HG02981 (cell line): ENCODE measurements at regions not wholly inside any gene's neighbourhood (a gene's known extent, or its start where the extent isn't known, plus 50 kb on each side); places are given as distances from the start of the nearest gene placed in this dataset.

Source experiments
- ATAC-seq: cut with Tn5 transposase; IDR thresholded peaks from one replicate; pipeline ENCODE4 v1.9.1; 2021; ENCODE audit warnings: mild to moderate bottlenecking, moderate library complexity; ENCODE audit not compliant: unreplicated experiment

DNA sequence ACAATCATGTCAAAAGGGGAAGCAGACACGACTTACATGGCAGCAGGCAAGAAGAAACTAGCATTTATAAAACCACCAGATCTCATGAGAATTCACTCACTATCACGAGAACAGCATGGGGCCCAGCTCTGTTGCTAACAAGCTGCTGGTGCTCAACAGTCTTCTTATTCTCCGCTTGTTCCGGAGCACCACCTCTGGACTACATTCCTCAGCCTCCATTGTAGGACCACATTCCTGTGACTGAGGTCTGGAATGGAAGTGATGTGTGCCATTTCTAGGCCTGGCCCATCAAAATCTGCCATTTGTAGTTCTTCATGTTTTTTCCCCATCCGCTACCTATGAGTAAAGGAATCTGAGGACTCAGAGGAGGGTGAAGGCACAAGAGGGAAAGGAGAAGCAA is 111.5 kb upstream of the PTCHD1 start:
- ATAC-seq, result no peak

DNA sequence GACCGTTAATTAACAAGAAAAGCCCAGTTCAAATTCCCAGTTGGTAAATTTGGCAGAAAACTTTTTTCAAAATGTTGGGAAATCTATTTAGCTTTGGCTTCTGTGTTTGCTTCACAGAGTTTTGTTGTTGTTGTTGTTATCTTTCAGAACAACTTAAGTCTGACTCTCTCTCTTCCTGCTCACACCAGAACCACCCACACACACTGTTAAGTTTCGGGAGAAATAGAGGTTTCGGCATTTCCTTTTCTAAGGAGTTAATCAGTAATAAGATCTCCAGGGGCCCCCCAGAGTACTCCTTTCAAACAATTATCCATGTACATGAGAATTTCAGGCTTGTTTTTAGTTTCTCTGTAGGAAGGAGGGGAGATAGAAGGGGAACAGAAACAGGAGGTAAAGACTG is 106.2 kb upstream of the PTCHD1 start:
- ATAC-seq, result no peak

DNA sequence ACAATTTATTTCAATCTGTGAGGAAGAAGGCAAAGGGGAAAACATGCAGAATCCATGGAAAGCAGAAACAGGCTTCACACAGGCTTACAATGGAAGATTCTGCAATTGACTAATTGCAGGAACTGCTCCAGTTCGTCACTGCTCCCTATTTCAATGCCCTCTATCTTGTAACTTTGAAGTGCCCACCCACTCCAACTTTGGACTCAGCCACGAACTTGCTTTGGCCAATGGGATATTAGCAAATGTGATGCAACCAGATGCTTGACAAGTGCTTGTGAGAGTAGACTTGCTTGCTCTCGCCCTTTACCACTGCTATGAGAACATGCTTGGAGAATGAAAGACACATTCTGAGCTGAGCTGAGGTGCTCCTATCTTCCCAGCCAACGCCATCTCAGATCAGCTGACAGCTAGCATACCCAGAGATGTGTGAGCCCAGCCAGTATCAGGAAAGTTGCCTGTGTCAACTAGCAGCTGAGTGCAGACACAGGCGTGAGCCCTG is 105.7 kb upstream of the PTCHD1 start:
- no peak for ATAC-seq

DNA sequence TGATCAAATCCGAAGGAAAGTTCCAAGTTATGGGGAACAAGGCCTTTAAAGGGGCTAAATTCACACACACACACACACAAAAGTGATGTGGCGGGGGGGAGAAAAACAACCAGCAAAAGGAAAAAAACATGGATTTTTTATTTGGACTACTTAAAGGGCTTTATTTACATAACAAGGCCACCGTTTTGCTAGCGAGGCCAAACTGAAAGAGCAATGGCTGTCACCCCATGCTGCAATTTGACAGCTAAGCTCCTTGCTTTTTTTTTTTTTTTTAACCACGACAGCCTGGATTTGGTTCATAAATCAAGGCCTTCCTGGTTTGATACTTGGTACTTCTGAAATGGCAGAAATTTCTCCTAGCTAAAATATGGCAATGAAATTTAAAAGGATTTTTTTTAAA is 99.6 kb upstream of the PTCHD1 start:
- no peak for ATAC-seq

DNA sequence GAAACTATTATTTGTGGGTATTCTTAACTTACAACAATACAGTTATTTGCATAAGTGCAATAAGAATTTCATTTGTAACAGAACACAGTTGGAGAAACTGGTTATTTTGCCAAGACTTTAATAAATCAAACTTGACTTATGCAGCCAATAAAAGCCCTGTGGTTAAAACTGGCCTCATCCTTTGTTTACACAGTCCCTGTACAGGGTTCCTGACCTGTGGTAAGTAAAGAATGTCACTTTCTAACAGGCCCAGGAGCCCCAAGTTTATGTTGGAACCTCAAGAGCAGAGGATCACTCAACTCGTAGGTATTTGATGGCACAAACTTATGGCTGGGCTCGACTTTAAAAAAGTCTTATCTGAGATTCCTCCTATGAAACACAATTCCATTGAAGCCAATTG is 88.6 kb upstream of the PTCHD1 start:
- no peak for ATAC-seq

DNA sequence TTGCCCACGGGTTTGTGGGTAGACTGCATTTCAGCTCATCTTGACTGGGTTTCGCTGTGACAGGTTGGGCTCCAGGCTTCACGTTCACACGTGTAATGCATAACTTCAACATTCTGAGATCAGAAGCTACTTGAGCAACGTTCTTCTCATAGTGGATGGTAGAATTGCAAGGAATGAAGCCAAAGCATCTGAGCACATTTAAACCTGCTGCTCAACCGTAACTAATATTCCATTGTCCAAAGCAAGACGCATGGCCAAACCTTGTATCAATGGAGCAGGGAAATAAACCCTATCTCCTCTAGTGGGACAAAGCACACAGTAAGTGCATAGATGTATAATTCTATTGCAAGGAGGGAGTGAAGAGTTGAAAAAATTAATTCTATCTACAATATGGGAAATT is 86.5 kb upstream of the PTCHD1 start:
- no peak for ATAC-seq

DNA sequence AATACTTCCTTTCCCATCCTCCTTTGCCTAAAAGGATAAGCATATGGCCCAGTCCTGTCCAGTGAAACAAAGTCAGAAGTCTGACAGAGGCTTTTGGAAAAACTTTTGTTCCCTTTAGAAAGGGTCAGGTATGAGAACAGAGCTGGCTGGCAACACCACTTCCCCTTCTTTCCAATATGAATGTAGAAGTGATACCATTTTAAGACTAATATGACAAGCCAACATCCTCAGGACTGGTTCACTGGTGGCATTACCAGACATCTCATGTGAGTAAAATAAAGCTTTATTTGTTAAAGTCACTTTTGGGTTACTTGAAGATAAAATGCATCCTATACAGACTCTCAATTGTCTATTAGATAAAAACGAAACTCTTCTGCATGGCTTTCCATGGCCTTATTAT is 83.6 kb upstream of the PTCHD1 start:
- no peak for ATAC-seq

DNA sequence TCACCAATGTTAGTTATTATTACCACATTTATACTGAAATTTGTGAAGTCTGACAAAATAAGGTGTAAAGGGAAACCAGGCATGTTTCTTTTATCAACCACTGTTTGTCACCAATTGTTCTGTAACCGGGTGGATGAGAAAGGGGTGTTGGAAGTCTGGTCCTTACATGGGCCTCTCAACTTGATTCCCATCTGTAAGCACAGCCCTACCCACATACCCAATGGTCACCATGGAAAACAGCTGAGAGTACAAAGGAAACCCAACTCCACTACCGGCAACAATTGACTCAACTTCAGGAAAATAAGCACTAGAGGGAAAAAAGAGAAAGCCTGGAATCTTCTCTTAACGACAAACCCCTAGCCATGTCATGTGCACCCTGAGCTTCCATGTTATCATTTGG is 70.8 kb upstream of the PTCHD1 start:
- no peak for ATAC-seq

DNA sequence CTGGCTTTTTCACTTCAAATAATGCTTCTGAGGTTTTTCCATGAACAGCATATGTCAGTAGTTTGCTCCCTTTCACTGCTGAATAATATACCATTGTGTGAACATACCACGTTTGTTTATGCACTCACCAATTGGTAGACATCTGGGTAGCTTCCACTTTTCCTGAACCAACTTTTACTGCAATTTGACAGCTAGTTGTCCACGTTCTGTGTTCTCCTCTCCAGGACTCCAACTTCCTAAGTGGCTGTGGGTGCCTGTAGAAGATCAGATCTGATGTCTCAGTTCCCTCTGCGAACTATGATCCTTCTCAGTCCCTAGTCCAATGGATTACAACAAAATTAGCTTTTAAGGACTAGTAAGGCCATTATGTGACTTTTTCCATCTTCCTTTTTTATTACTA is 64.7 kb upstream of the PTCHD1 start:
- ATAC-seq, result no peak

DNA sequence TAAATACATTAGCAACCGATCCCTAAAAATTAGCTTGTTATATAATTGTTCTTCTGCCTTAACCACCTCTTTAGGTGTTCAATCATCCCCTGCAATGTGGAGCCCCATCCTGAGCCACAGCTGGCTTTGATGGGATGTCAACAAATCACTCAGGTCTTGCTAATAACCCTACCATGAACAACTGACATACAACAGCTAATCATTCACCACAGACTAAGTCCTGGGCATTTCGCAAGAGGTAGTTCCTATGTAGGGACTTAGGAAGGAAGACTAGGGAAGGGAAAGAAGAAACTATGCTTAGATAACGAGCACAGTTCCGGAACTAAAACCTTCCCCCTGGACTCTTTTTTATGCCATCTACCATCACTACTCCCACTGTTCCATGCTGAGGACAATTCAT is 63.6 kb upstream of the PTCHD1 start:
- no peak for ATAC-seq

DNA sequence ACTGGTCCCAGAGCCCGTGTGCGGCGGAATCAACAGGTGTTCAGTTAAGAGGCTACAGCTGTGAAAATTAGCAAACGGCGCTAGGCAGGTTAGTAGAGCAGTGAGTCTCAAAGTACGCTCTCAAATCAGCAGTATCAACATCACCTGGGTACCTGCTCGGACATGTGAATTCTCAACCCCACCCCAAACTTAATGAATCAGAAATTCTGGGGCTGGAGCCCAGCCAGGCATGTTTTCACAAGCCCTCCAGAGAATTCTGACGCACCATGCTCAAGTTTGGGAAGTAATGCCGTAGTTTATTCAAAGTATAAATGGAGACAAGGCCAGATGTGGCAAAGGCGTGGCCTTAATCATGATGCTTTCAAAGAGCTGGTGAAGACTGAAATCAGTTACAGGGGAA is 58.2 kb upstream of the PTCHD1 start:
- ATAC-seq, result no peak
